Bronchial epithelial cell (primary cell): ENCODE measurements at regions not wholly inside any gene's neighbourhood (a gene's known extent, or its start where the extent isn't known, plus 50 kb on each side); places are given as distances from the start of the nearest gene placed in this dataset.

Experiments used
- DNase-seq: peaks from one replicate; pipeline ENCODE4 v3.0.0-alpha.2; 2010; ENCODE audit warnings: low read depth
- FAIRE-seq: peaks from 2 replicates; lab custom pipeline; 2011; peaks lifted over from hg19 to GRCh38; lab: Jason Lieb, UNC
- H3K27me3 ChIP-seq: 2 replicates; pipeline ENCODE4 v1.5.1; 2011; ENCODE audit warnings: low read length; ENCODE audit not compliant: control insufficient read depth, insufficient read depth
- H3K36me3 ChIP-seq: 2 replicates; pipeline ENCODE4 v1.5.1; 2011; ENCODE audit warnings: low read length; ENCODE audit not compliant: control insufficient read depth, insufficient read depth
- H3K4me3 ChIP-seq: 2 replicates; pipeline ENCODE4 v1.5.1; 2011; ENCODE audit warnings: mild to moderate bottlenecking, low read depth, low read length, control low read depth
- CTCF ChIP-seq: IDR thresholded peaks from 2 replicates; pipeline ENCODE4 v1.5.1; 2011; ENCODE audit warnings: mild to moderate bottlenecking, moderate library complexity, low read length, control low read depth, inconsistent platforms; ENCODE audit not compliant: insufficient read depth, severe bottlenecking

GRCh38 chr5:4542145-4542778 is 597.9 kb upstream of the ADAMTS16 start:
- FAIRE-seq: no peak
- no peaks in the 10 kb centered on the region for H3K36me3 ChIP-seq
- no peak for DNase-seq
- H3K27me3 ChIP-seq: no peaks in the 10 kb centered on the region
- TF ChIP-seq CTCF: no peak
- H3K4me3 ChIP-seq: no peak overlapping the region

GRCh38 chr5:4544049-4544670 is 596.0 kb upstream of the ADAMTS16 start:
- no peak for TF ChIP-seq CTCF
- Histone ChIP-seq H3K36me3 (no peaks in the 10 kb centered on the region), H3K4me3 (no peak overlapping the region), H3K27me3 (no peaks in the 10 kb centered on the region)
- FAIRE-seq: no peak
- DNase-seq: no peak

DNA sequence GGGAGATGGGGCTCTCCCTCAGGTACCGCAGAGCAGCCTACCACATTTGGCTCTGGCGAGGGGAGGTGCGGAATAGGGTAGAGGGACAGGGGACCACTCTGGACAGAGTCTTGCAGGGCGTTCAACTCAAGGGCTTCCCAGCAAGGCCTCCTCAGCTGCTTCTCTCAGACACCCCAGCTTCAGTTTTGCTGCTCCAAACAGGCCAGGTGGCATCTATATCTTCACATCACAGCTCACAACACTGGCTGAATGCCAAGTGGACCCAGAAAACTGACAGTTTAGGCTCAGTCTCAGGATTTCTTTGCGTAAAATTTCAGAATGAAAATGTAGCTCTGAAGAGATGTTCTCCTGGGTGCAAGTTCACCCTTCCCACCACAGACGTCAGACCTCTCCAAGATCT is 592.6 kb upstream of the ADAMTS16 start:
- DNase-seq (no peak), FAIRE-seq (no peak)
- no peak overlapping the region for H3K4me3 ChIP-seq
- no peak for TF ChIP-seq CTCF
- H3K36me3 ChIP-seq: no peaks in the 10 kb centered on the region
- no peaks in the 10 kb centered on the region for H3K27me3 ChIP-seq

DNA sequence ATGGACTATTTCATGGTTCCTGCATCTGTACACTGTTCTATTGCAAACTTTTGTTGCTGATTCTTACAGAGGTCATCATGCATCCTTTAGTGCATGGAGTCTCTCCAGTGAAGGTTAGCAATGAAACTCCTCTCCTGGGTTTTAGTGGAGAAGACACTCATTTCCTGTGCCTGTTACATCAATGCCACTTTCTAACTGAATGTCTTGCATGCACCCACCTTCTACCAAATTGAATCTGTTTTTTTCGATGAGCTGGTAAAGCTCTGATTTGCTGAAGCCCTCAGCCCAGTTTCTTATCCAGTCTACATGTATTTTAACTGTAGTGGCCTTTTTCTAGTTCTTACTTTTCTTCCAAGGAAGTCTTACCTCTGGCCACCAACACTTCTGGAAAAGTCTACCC is 591.8 kb upstream of the ADAMTS16 start:
- Histone ChIP-seq H3K27me3 (no peaks in the 10 kb centered on the region), H3K4me3 (no peak overlapping the region), H3K36me3 (no peaks in the 10 kb centered on the region)
- DNase-seq (no peak), FAIRE-seq (no peak)
- no peak for TF ChIP-seq CTCF

DNA sequence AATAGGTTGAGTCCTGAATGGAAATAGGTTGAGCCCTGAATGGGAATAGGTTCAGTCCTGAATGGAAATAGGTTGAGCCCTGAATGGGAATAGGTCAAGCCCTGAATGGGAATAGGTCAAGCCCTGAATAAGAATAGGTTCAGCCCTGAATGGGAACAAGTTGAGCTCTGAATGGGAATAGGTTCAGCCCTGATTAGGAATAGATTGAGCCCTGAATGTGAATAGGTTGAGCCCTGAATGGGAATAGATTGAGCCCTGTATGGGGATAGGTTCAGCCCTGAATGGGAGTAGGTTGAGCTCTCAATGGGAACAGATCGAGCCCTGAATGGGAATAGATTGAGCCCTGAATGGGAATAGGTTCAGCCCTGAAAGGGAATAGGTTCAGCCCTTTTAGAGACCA is 590.8 kb upstream of the ADAMTS16 start:
- TF ChIP-seq CTCF: no peak
- FAIRE-seq (no peak), DNase-seq (no peak)
- no peaks in the 10 kb centered on the region for H3K27me3 ChIP-seq
- no peak overlapping the region for H3K4me3 ChIP-seq
- H3K36me3 ChIP-seq: no peaks in the 10 kb centered on the region

DNA sequence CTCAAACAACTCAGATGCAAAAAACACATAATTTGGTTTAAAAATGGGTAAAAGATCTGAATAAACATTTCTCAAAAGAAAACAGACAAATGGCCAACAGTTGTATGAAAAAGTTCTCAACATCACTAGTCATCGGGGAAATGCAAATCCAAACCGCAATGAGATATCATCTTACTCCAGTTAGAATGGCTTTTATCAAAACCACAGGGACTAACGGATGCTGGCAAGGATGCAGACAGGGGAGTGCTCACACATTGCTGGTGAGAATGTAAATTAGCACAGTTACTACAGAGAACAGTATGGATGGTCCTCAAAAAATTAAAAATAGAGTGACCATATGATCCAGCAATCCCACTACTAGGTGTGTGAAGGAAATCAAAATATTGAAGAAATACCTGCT is 589.1 kb upstream of the ADAMTS16 start:
- FAIRE-seq (no peak), DNase-seq (no peak)

More for the DNA sequence above, 589.1 kb upstream of the ADAMTS16 start:
- TF ChIP-seq CTCF: no peak
- no peak overlapping the region for H3K4me3 ChIP-seq
- no peaks in the 10 kb centered on the region for H3K27me3 ChIP-seq
- no peaks in the 10 kb centered on the region for H3K36me3 ChIP-seq
